H1 (cell line): ENCODE measurements at regions not wholly inside any gene's neighbourhood (a gene's known extent, or its start where the extent isn't known, plus 50 kb on each side); places are given as distances from the start of the nearest gene placed in this dataset.
A peak's percentile ranks its signal among the peaks of the same experiment; 100 is the strongest.

Experiments used
- CTCF ChIA-PET: fragments of 300-600 bp; sonication (Branson Sonifier 250); formaldehyde crosslinking; loops from one replicate; lab custom pipeline; 2021; ENCODE audit not compliant: partially characterized antibody; lab: Charles Lee
- POLR2A ChIA-PET: fragments of 300-600 bp; sonication (Branson Sonifier 250); formaldehyde crosslinking; loops from one replicate; lab custom pipeline; 2021; ENCODE audit warnings: inconsistent platforms; ENCODE audit not compliant: partially characterized antibody; lab: Charles Lee
- DNase-seq, 2 experiments: peaks; one replicate each; pipeline versions ENCODE4 v3.0.0 to v3.0.0-alpha.2; 2010 to 2022; ENCODE audit warnings: low spot score in 2 of 2, low read depth in 1 of 2, mixed read lengths in 1 of 2
- FAIRE-seq: peaks from 2 replicates; lab custom pipeline; 2011; peaks lifted over from hg19 to GRCh38; lab: Jason Lieb, UNC
- H2AFZ ChIP-seq: 2 replicates; pipeline ENCODE4 v1.8.1; 2012; ENCODE audit warnings: low read length, inconsistent platforms
- H2AK5ac ChIP-seq: 2 replicates; pipeline ENCODE4 v1.6.1; 2013; ENCODE audit warnings: low read depth, low read length
- H2BK120ac ChIP-seq: replicated peaks from 2 replicates; pipeline ENCODE3; 2013; ENCODE audit warnings: low read depth, low read length, inconsistent platforms
- H2BK12ac ChIP-seq: 2 replicates; pipeline ENCODE4 v1.6.1; 2013; ENCODE audit warnings: low read depth, low read length
- H2BK15ac ChIP-seq: 2 replicates; pipeline ENCODE4 v1.6.1; 2013; ENCODE audit warnings: low read length
- H2BK20ac ChIP-seq: 2 replicates; pipeline ENCODE4 v1.6.1; 2013; ENCODE audit warnings: low read length
- H2BK5ac ChIP-seq: 2 replicates; pipeline ENCODE4 v1.6.1; 2013; ENCODE audit warnings: low read depth, low read length
- H3K14ac ChIP-seq: 2 replicates; pipeline ENCODE4 v1.6.1; 2013; ENCODE audit warnings: inconsistent platforms; ENCODE audit not compliant: insufficient read length
- H3K18ac ChIP-seq: 2 replicates; pipeline ENCODE4 v1.6.1; 2013; ENCODE audit warnings: low read length; ENCODE audit errors: extremely low read depth
- H3K23ac ChIP-seq: 2 replicates; pipeline ENCODE4 v1.6.1; 2013; ENCODE audit warnings: inconsistent platforms; ENCODE audit not compliant: insufficient read length
- H3K23me2 ChIP-seq: 2 replicates; pipeline ENCODE4 v1.6.1; 2013; ENCODE audit warnings: low read depth, low read length
- H3K27ac ChIP-seq: 2 replicates; pipeline ENCODE4 v1.6.1; 2011; ENCODE audit warnings: low read depth, low read length, inconsistent platforms
- H3K27me3 ChIP-seq, 4 experiments: replicated peaks in 1 of 4; 1 replicate in 1 of 4; 2 replicates in 3 of 4; pipeline versions ENCODE4 v1.6.1 to v1.8.1; 2011 to 2013; ENCODE audit warnings: low read length in 3 of 4, mild to moderate bottlenecking in 3 of 4, inconsistent platforms in 2 of 4, mixed read lengths in 2 of 4, moderate library complexity in 1 of 4; ENCODE audit not compliant: control insufficient read depth in 3 of 4, insufficient read depth in 3 of 4; ENCODE audit errors: extremely low read depth in 1 of 4
- H3K36me3 ChIP-seq, 4 experiments: 2 replicates each; pipeline versions ENCODE4 v1.6.1 to v1.8.1; 2011 to 2013; ENCODE audit warnings: mild to moderate bottlenecking in 4 of 4, low read length in 3 of 4, moderate library complexity in 2 of 4, control low read depth in 1 of 4, inconsistent platforms in 1 of 4; ENCODE audit not compliant: insufficient read depth in 4 of 4, control insufficient read depth in 2 of 4
- H3K4ac ChIP-seq: replicated peaks from 2 replicates; pipeline ENCODE3; 2013; ENCODE audit warnings: low read length, low read depth, mixed read lengths, inconsistent platforms; ENCODE audit not compliant: insufficient read length
- H3K4me1 ChIP-seq, 4 experiments: replicated peaks in 1 of 4; 1 replicate in 1 of 4; 2 replicates in 3 of 4; pipeline versions ENCODE4 v1.6.1 to v1.8.1; 2011 to 2013; ENCODE audit warnings: low read length in 3 of 4, inconsistent platforms in 2 of 4, mixed read lengths in 1 of 4; ENCODE audit not compliant: insufficient read depth in 4 of 4, control insufficient read depth in 3 of 4
- H3K4me2 ChIP-seq, 2 experiments: 2 replicates each; pipeline versions ENCODE4 v1.6.1 to v1.8.1; 2011 to 2013; ENCODE audit warnings: low read depth in 2 of 2, low read length in 2 of 2, control low read depth in 1 of 2, inconsistent platforms in 1 of 2, mild to moderate bottlenecking in 1 of 2; ENCODE audit not compliant: insufficient read depth in 1 of 2
- H3K4me3 ChIP-seq, 4 experiments: fragments of 200-600, 300-600 bp in 1 of 4; sonication (generic), shearing (Covaris generic), sonication (Bioruptor Twin) in 1 of 4; 2 replicates each; pipeline versions ENCODE4 v1.5.1 to v1.8.1; 2011 to 2016; ENCODE audit warnings: low read length in 4 of 4, low read depth in 3 of 4, control low read depth in 2 of 4, inconsistent platforms in 2 of 4, mild to moderate bottlenecking in 2 of 4, mixed read lengths in 1 of 4, moderate library complexity in 1 of 4; ENCODE audit not compliant: insufficient read depth in 2 of 4; ENCODE audit errors: extremely low read depth in 1 of 4
- H3K56ac ChIP-seq: replicated peaks from 2 replicates; pipeline ENCODE3; 2013; ENCODE audit warnings: low read depth, mild to moderate bottlenecking, mixed read lengths, low read length, inconsistent platforms; ENCODE audit not compliant: insufficient read length
- H3K79me1 ChIP-seq: 2 replicates; pipeline ENCODE4 v1.6.1; 2013; ENCODE audit warnings: low read depth, low read length, control low read depth
- H3K79me2 ChIP-seq, 2 experiments: 2 replicates each; pipeline versions ENCODE4 v1.6.1 to v1.8.1; 2012 to 2013; ENCODE audit warnings: low read length in 2 of 2, mild to moderate bottlenecking in 2 of 2, inconsistent platforms in 1 of 2; ENCODE audit not compliant: insufficient read depth in 2 of 2, control insufficient read depth in 1 of 2
- H3K9ac ChIP-seq, 4 experiments: replicated peaks in 1 of 4; 1 replicate in 1 of 4; 2 replicates in 3 of 4; pipeline versions ENCODE4 v1.6.1 to v1.8.1; 2011 to 2013; ENCODE audit warnings: low read depth in 3 of 4, low read length in 3 of 4, control low read depth in 2 of 4, mild to moderate bottlenecking in 2 of 4, moderate library complexity in 2 of 4, inconsistent platforms in 1 of 4; ENCODE audit errors: extremely low read depth in 1 of 4
- H3K9me3 ChIP-seq, 2 experiments: 2 replicates each; pipeline versions ENCODE4 v1.6.1 to v1.8.1; 2012 to 2013; ENCODE audit warnings: mild to moderate bottlenecking in 2 of 2, moderate library complexity in 2 of 2, control low read depth in 1 of 2, inconsistent platforms in 1 of 2, low read depth in 1 of 2, low read length in 1 of 2, mixed read lengths in 1 of 2; ENCODE audit not compliant: insufficient read depth in 2 of 2
- H4K20me1 ChIP-seq, 2 experiments: replicated peaks in 1 of 2; 2 replicates each; pipeline versions ENCODE3 to v1.8.1; 2011 to 2013; ENCODE audit warnings: inconsistent platforms in 2 of 2, low read length in 2 of 2, mild to moderate bottlenecking in 1 of 2; ENCODE audit not compliant: insufficient read depth in 2 of 2, control insufficient read depth in 1 of 2
- H4K5ac ChIP-seq: 2 replicates; pipeline ENCODE4 v1.6.1; 2013; ENCODE audit warnings: low read length, low read depth, mixed read lengths, inconsistent platforms; ENCODE audit not compliant: insufficient read length
- H4K8ac ChIP-seq: 2 replicates; pipeline ENCODE4 v1.8.0; 2013; ENCODE audit warnings: mild to moderate bottlenecking, moderate library complexity, low read length, inconsistent platforms; ENCODE audit not compliant: insufficient read depth; ENCODE audit errors: extremely low read depth
- H4K91ac ChIP-seq: replicated peaks from 2 replicates; pipeline ENCODE3; 2013; ENCODE audit warnings: low read length, mixed read lengths, inconsistent platforms; ENCODE audit not compliant: insufficient read length
- ATF3 ChIP-seq: IDR thresholded peaks from 2 replicates; pipeline ENCODE4 v1.6.1; 2011; ENCODE audit warnings: low read depth, mild to moderate bottlenecking, low read length; ENCODE audit not compliant: insufficient read depth
- GABPA ChIP-seq: IDR thresholded peaks from 2 replicates; pipeline ENCODE4 v1.6.1; 2011; ENCODE audit warnings: mild to moderate bottlenecking, low read length, moderate library complexity, borderline replicate concordance; ENCODE audit not compliant: insufficient read depth
- HDAC2 ChIP-seq, 2 experiments: fragments of 300-600 bp in 1 of 2; sonication (generic) in 1 of 2; IDR thresholded peaks; 2 replicates each; pipeline ENCODE4 v1.6.1; 2011 to 2012; ENCODE audit warnings: low read depth in 2 of 2, low read length in 2 of 2, mild to moderate bottlenecking in 2 of 2, moderate library complexity in 2 of 2, borderline replicate concordance in 1 of 2, inconsistent platforms in 1 of 2
- JUN ChIP-seq: IDR thresholded peaks from 2 replicates; pipeline ENCODE4 v1.6.1; 2011; ENCODE audit warnings: low read depth, mild to moderate bottlenecking, improper control_type of control experiment, low read length
- RFX5 ChIP-seq: IDR thresholded peaks from 2 replicates; pipeline ENCODE4 v1.6.1; 2011; ENCODE audit warnings: low read depth, low read length, improper control_type of control experiment, borderline replicate concordance
- SIN3A ChIP-seq, 2 experiments: IDR thresholded peaks in 1 of 2; conservative IDR thresholded peaks in 1 of 2; 2 replicates each; pipeline ENCODE4 v1.6.1; 2011 to 2012; ENCODE audit warnings: low read length in 2 of 2, improper control_type of control experiment in 1 of 2, low read depth in 1 of 2, mild to moderate bottlenecking in 1 of 2
- TBP ChIP-seq: IDR thresholded peaks from 2 replicates; pipeline ENCODE4 v1.6.1; 2011; ENCODE audit warnings: low read depth, low read length, improper control_type of control experiment
- WGBS, 2 experiments: shearing (Covaris generic) in 1 of 2; methylation state at CpG; one replicate each; pipeline versions ENCODE4 v1.1.6 to v1.1.7; 2013 to 2015; ENCODE audit warnings: low lambda C conversion rate in 2 of 2, mixed read lengths in 2 of 2, inconsistent platforms in 1 of 2, low coverage in 1 of 2, missing lambda C conversion rate in 1 of 2; ENCODE audit not compliant: insufficient replicate concordance in 2 of 2, insufficient coverage in 1 of 2, insufficient read length in 1 of 2; ENCODE audit errors: extremely low coverage in 1 of 2, missing lambda C conversion rate in 1 of 2; 5-methylcytosine and 5-hydroxymethylcytosine counted together

DNA sequence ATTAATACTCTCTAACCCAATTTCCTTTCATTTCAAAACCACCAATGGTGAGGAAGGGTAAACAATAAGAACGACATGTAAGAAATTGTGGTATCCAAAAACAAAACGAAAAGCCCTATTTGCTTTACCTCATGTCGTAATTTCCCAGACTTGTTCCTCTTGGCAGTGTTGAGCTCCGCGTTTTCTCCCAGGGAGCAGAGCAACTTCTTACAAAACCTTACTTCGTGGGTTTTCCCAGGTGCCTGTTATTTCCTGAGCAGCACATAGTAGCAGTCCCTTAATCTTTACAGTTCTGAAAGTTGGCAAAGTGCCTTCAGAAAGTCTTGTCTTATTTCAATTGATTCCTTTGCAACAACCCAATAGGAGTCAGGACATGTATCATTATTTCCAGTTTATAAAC lies 207.9 kb upstream of the MARCKS start:
- no peak overlapping the region for H3K27ac ChIP-seq
- ChIA-PET POLR2A (no interaction called here), CTCF (interaction anchor here (0.9 kb wide), 1 partner anchor 186 kb away, joined by 3 read pairs; no protein-coding TSS in a partner anchor)
- no peak overlapping the region for H4K5ac ChIP-seq
- no peak overlapping the region for H3K23ac ChIP-seq
- H3K4me3 ChIP-seq: no peak overlapping the region
- H3K4me1 ChIP-seq: peaks cover 0 to 5% (median 0%) of the 10 kb centered on the region in 4 experiments; a peak in 1 of 7 replicates
- no peak overlapping the region for H2BK12ac ChIP-seq
- no peak overlapping the region for H3K4me2 ChIP-seq
- no peak overlapping the region for H3K9ac ChIP-seq
- no peak for FAIRE-seq
- H3K79me2 ChIP-seq: no peaks in the 10 kb centered on the region
- H3K14ac ChIP-seq: no peak overlapping the region
- H3K36me3 ChIP-seq: no peaks in the 10 kb centered on the region
- no peak for DNase-seq
- no peaks in the 10 kb centered on the region for H3K9me3 ChIP-seq
- H2AFZ ChIP-seq: 0 out of 2 replicates have a peak overlapping the region, but pooled peaks have one; percentile 21
- no peaks in the 10 kb centered on the region for H4K20me1 ChIP-seq
- H3K56ac ChIP-seq: no peak overlapping the region
- H3K23me2 ChIP-seq: no peaks in the 10 kb centered on the region
- no peak overlapping the region for H2BK120ac ChIP-seq
- H3K18ac ChIP-seq: no peak overlapping the region
- no peak overlapping the region for H2BK20ac ChIP-seq
- H2AK5ac ChIP-seq: no peak overlapping the region
- no peak overlapping the region for H2BK15ac ChIP-seq
- no peaks in the 10 kb centered on the region for H3K27me3 ChIP-seq
- H4K8ac ChIP-seq: no peak overlapping the region
- H3K79me1 ChIP-seq: no peaks in the 10 kb centered on the region
- no peak overlapping the region for H2BK5ac ChIP-seq
- WGBS, 2 experiments: 91% methylated on average over 6 of the region's 6 CpGs; no CpG with 5 or more reads in 1 of the 2 experiments
- H3K4ac ChIP-seq: no peak overlapping the region
- no peak overlapping the region for H4K91ac ChIP-seq
- TF ChIP-seq GABPA: no peak
- TF ChIP-seq TBP: no peak
- no peak for TF ChIP-seq HDAC2 (IDR thresholded peaks at IDR 0.05; ENCODE audit: borderline replicate concordance in 1 of 2, low read depth in 2 of 2, low read length in 2 of 2)
- no peak for TF ChIP-seq ATF3
- no peak for TF ChIP-seq JUN
- no peak for TF ChIP-seq RFX5
- no peak for TF ChIP-seq SIN3A (conservative IDR thresholded peaks at IDR 0.05 in 1 of 2, IDR thresholded peaks at IDR 0.05 in 1 of 2; ENCODE audit: low read depth in 1 of 2, low read length in 2 of 2)
